GM18867 (cell line): ENCODE measurements at regions not wholly inside any gene's neighbourhood (a gene's known extent, or its start where the extent isn't known, plus 50 kb on each side); places are given as distances from the start of the nearest gene placed in this dataset.
"Not testable (repeated sequence)": the region's sequence is repeated elsewhere in the genome, so short reads cannot be mapped to it uniquely, and the experiment has no call there.

Experiments used
- ATAC-seq: cut with Tn5 transposase; IDR thresholded peaks from one replicate; pipeline ENCODE4 v1.9.1; 2021; ENCODE audit warnings: mild to moderate bottlenecking, moderate library complexity; ENCODE audit not compliant: unreplicated experiment

- no peak for ATAC-seq
Measured at GRCh38 chr6:22126910-22127309, 169.9 kb downstream of the PRL start.

GRCh38 chr6:22129751-22130150, 167.1 kb downstream of the PRL start:
- no peak for ATAC-seq

- ATAC-seq: no peak
Measured at GRCh38 chr6:22132656-22133055, 164.2 kb downstream of the PRL start.

GRCh38 chr6:22133357-22133756, 163.5 kb downstream of the PRL start:
- ATAC-seq: no peak

- ATAC-seq: no peak
Measured at GRCh38 chr6:22134308-22134707, 162.5 kb downstream of the PRL start.

- no peak for ATAC-seq
Measured at GRCh38 chr6:22135395-22135794, 161.4 kb downstream of the PRL start.

GRCh38 chr6:22140736-22141135, 156.1 kb downstream of the PRL start:
- ATAC-seq: not testable (repeated sequence)

GRCh38 chr6:22141241-22141745, 155.5 kb downstream of the PRL start:
- ATAC-seq: no peak

- ATAC-seq: no peak
Measured at GRCh38 chr6:22142856-22143255, 154.0 kb downstream of the PRL start.

- ATAC-seq: no peak
Measured at GRCh38 chr6:22145376-22145775, 151.5 kb downstream of the PRL start.

GRCh38 chr6:22145823-22146677, 150.8 kb downstream of the PRL start:
- ATAC-seq: no peak

- ATAC-seq: no peak
Measured at GRCh38 chr6:22146678-22146930, 150.2 kb downstream of the PRL start.

GRCh38 chr6:22146931-22147701, 149.7 kb downstream of the PRL start:
- no peak for ATAC-seq

- no peak for ATAC-seq
Measured at GRCh38 chr6:22147921-22148776, 148.7 kb downstream of the PRL start.

- ATAC-seq: no peak
Measured at GRCh38 chr6:22149096-22149495, 147.7 kb downstream of the PRL start.

- ATAC-seq: no peak
Measured at GRCh38 chr6:22149501-22150367, 147.1 kb downstream of the PRL start.

- ATAC-seq: no peak
Measured at GRCh38 chr6:22150368-22151035, 146.3 kb downstream of the PRL start.

GRCh38 chr6:22151892-22152291, 144.9 kb downstream of the PRL start:
- no peak for ATAC-seq

GRCh38 chr6:22152841-22153240, 144.0 kb downstream of the PRL start:
- no peak for ATAC-seq
